ENCODE measurements at regions not wholly inside any gene's neighbourhood (a gene's known extent, or its start where the extent isn't known, plus 50 kb on each side); places are given as distances from the start of the nearest gene placed in this dataset.
"Not testable (repeated sequence)": the region's sequence is repeated elsewhere in the genome, so short reads cannot be mapped to it uniquely, and the experiment has no call there.

DNA sequence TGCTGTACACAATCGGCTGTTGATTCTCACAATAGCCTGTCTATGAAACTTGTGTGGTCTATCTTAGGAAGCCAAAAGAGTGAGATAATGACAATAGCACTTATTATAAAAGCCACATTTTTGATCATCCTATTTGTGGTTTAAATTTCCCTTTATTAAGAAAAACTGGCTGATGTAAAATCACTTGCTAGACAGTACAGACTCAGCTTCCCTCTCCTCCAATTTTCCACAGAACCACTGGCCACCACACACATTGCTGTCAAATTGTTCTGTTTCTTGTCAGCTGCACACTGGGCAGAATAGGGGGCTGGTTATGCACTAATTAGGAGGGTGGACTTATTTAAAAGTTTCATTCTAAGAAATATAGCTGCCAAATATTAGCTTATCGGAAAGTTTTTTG lies 425.9 kb downstream of the EPHA3 start:
- TF ChIP-seq CTCF (conservative IDR thresholded peaks at IDR 0.05), result no peak
- Mint-ChIP-seq H3K27ac (ENCODE audit: unreplicated experiment) (no peak overlapping the region), H3K4me3 (no peak overlapping the region), H3K36me3 (ENCODE audit: low read depth) (peaks cover 3% of the 10 kb centered on the region), H3K9me3 (peaks cover 5% of the 10 kb centered on the region), H3K4me1 (peaks cover 25% of the 10 kb centered on the region), H3K27me3 (ENCODE audit: low read depth) (no peaks in the 10 kb centered on the region)
- no peak for DNase-seq (ENCODE audit: low read depth, low spot score)

- not testable (repeated sequence) for H3K36me3 Mint-ChIP-seq (ENCODE audit: low read depth); H3K4me1 Mint-ChIP-seq; H3K9me3 Mint-ChIP-seq; H3K27me3 Mint-ChIP-seq (ENCODE audit: low read depth); H3K27ac Mint-ChIP-seq (ENCODE audit: unreplicated experiment); H3K4me3 Mint-ChIP-seq; DNase-seq (ENCODE audit: low read depth, low spot score)
Observed at GRCh38 chr3:89554587-89554986, 447.2 kb downstream of the EPHA3 start.

DNA sequence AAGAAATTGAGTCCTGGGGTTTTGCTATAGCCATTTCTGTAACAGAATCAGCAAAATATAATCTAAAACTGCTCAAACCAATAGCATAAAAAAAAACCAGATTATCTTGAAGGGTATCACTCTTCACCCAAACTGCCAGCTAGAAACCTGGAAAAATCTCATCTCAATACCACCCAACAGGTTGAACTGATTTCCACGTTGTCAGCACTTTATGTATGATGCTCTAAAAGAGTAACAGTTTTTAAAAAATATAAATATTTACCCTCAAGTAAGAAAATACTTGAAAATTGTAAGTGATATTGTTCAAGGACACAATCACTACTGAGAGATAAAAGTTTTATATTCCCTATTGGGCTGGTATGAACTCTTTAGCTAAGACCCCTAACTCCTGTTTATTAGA lies 451.3 kb downstream of the EPHA3 start:
- no peak overlapping the region for H3K27ac Mint-ChIP-seq (ENCODE audit: unreplicated experiment)
- TF ChIP-seq CTCF (conservative IDR thresholded peaks at IDR 0.05), result no peak
- H3K9me3 Mint-ChIP-seq, result peaks cover 3% of the 10 kb centered on the region
- no peak for DNase-seq (ENCODE audit: low read depth, low spot score)
- no peaks in the 10 kb centered on the region for H3K4me1 Mint-ChIP-seq
- peaks cover 3% of the 10 kb centered on the region for H3K36me3 Mint-ChIP-seq (ENCODE audit: low read depth)
- no peak overlapping the region for H3K4me3 Mint-ChIP-seq
- H3K27me3 Mint-ChIP-seq (ENCODE audit: low read depth), result no peaks in the 10 kb centered on the region

GRCh38 chr3:89560568-89560967 lies 453.1 kb downstream of the EPHA3 start:
- H3K27ac Mint-ChIP-seq (ENCODE audit: unreplicated experiment), result no peak overlapping the region
- no peak for TF ChIP-seq CTCF (conservative IDR thresholded peaks at IDR 0.05)
- DNase-seq (ENCODE audit: low read depth, low spot score), result no peak
- peaks cover 5% of the 10 kb centered on the region for H3K36me3 Mint-ChIP-seq (ENCODE audit: low read depth)
- peaks cover 3% of the 10 kb centered on the region for H3K9me3 Mint-ChIP-seq
- H3K4me1 Mint-ChIP-seq, result no peaks in the 10 kb centered on the region
- no peaks in the 10 kb centered on the region for H3K27me3 Mint-ChIP-seq (ENCODE audit: low read depth)
- H3K4me3 Mint-ChIP-seq, result no peak overlapping the region

- Mint-ChIP-seq H3K9me3 (peaks cover 3% of the 10 kb centered on the region), H3K36me3 (ENCODE audit: low read depth) (peaks cover 5% of the 10 kb centered on the region), H3K27me3 (ENCODE audit: low read depth) (no peaks in the 10 kb centered on the region), H3K4me3 (no peak overlapping the region), H3K4me1 (no peaks in the 10 kb centered on the region), H3K27ac (ENCODE audit: unreplicated experiment) (no peak overlapping the region)
- DNase-seq (ENCODE audit: low read depth, low spot score), result no peak
- no peak for TF ChIP-seq CTCF (conservative IDR thresholded peaks at IDR 0.05)
Observed at GRCh38 chr3:89562373-89562772, 455.0 kb downstream of the EPHA3 start.

DNA sequence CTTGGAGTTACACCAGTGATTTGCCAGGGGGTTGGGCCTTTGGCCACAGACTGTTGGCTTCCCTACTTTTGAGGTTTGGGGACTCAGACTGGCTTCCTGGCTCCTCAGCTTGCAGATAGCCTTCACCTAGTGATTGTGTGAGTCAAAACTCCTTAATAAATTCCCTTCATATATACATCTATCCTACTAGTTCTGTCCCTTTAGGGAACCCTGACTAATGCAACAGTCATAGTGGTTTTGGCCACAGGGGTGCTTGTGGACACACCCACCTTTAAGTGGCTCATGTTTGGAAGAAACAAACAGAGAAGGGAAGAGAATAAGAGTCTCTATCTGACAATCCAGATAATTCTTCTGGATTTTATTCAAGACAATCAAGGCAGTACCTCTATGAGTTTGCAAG lies 457.7 kb downstream of the EPHA3 start:
- no peak for TF ChIP-seq CTCF (conservative IDR thresholded peaks at IDR 0.05)
- DNase-seq (ENCODE audit: low read depth, low spot score), result no peak
- H3K4me1 Mint-ChIP-seq, result no peaks in the 10 kb centered on the region
- peaks cover 7% of the 10 kb centered on the region for H3K36me3 Mint-ChIP-seq (ENCODE audit: low read depth)
- H3K27me3 Mint-ChIP-seq (ENCODE audit: low read depth), result no peaks in the 10 kb centered on the region
- no peak overlapping the region for H3K4me3 Mint-ChIP-seq
- no peak overlapping the region for H3K27ac Mint-ChIP-seq (ENCODE audit: unreplicated experiment)
- H3K9me3 Mint-ChIP-seq, result peaks cover 9% of the 10 kb centered on the region
